ENCODE measurements at regions not wholly inside any gene's neighbourhood (a gene's known extent, or its start where the extent isn't known, plus 50 kb on each side); places are given as distances from the start of the nearest gene placed in this dataset.

- Histone ChIP-seq H3K4me2 (ENCODE audit: insufficient read depth in 1 of 2, low read depth in 2 of 2, low read length in 2 of 2) (no peak overlapping the region), H2AK5ac (ENCODE audit: low read depth, low read length) (no peak overlapping the region), H3K36me3 (ENCODE audit: control insufficient read depth in 2 of 4, insufficient read depth in 4 of 4, low read length in 3 of 4) (no peaks in the 10 kb centered on the region), H3K23ac (ENCODE audit: insufficient read length) (no peak overlapping the region), H4K8ac (ENCODE audit: extremely low read depth, insufficient read depth, low read length) (no peak overlapping the region), H3K9me3 (ENCODE audit: insufficient read depth in 2 of 2, low read depth in 1 of 2, low read length in 1 of 2) (peaks cover 13 to 19% of the 10 kb centered on the region in 2 experiments), H3K4me1 (replicated peaks in 1 of 4; ENCODE audit: control insufficient read depth in 3 of 4, insufficient read depth in 4 of 4, low read length in 3 of 4) (no peaks in the 10 kb centered on the region), H3K4me3 (ENCODE audit: extremely low read depth in 1 of 4, insufficient read depth in 2 of 4, low read depth in 3 of 4, low read length in 4 of 4) (no peak overlapping the region), H3K14ac (ENCODE audit: insufficient read length) (no peak overlapping the region), H3K27me3 (replicated peaks in 1 of 4; ENCODE audit: control insufficient read depth in 3 of 4, extremely low read depth in 1 of 4, insufficient read depth in 3 of 4, low read length in 3 of 4) (no peaks in the 10 kb centered on the region), H4K20me1 (replicated peaks in 1 of 2; ENCODE audit: control insufficient read depth in 1 of 2, insufficient read depth in 2 of 2, low read length in 2 of 2) (no peaks in the 10 kb centered on the region), H2BK12ac (ENCODE audit: low read depth, low read length) (no peak overlapping the region), H3K23me2 (ENCODE audit: low read depth, low read length) (no peaks in the 10 kb centered on the region), H3K4ac (replicated peaks; ENCODE audit: insufficient read length, low read depth, low read length) (no peak overlapping the region), H2AFZ (ENCODE audit: low read length) (no peak overlapping the region), H3K27ac (ENCODE audit: low read depth, low read length) (no peak overlapping the region), H3K79me1 (ENCODE audit: low read depth, low read length) (no peaks in the 10 kb centered on the region), H3K9ac (replicated peaks in 1 of 4; ENCODE audit: extremely low read depth in 1 of 4, low read depth in 3 of 4, low read length in 3 of 4) (no peak overlapping the region), H4K5ac (ENCODE audit: insufficient read length, low read depth, low read length) (no peak overlapping the region), H3K79me2 (ENCODE audit: control insufficient read depth in 1 of 2, insufficient read depth in 2 of 2, low read length in 2 of 2) (no peaks in the 10 kb centered on the region), H3K18ac (ENCODE audit: extremely low read depth, low read length) (no peak overlapping the region), H2BK20ac (ENCODE audit: low read length) (no peak overlapping the region), H2BK5ac (ENCODE audit: low read depth, low read length) (no peak overlapping the region), H2BK15ac (ENCODE audit: low read length) (no peak overlapping the region), H2BK120ac (replicated peaks; ENCODE audit: low read depth, low read length) (no peak overlapping the region), H3K56ac (replicated peaks; ENCODE audit: insufficient read length, low read depth, low read length) (no peak overlapping the region), H4K91ac (replicated peaks; ENCODE audit: insufficient read length, low read length) (no peak overlapping the region)
- DNase-seq (ENCODE audit: low read depth in 1 of 2, low spot score in 2 of 2) (no peak), FAIRE-seq (no peak)
- ChIA-PET POLR2A (ENCODE audit: partially characterized antibody) (no interaction called here), CTCF (ENCODE audit: partially characterized antibody) (no interaction called here)
- TF ChIP-seq SAP30 (IDR thresholded peaks at IDR 0.05; ENCODE audit: insufficient read depth, insufficient replicate concordance, low read length) (no peak), HDAC6 (IDR thresholded peaks at IDR 0.05; ENCODE audit: low read depth, low read length) (no peak), GTF2F1 (IDR thresholded peaks at IDR 0.05; ENCODE audit: borderline replicate concordance, low read depth, low read length) (no peak), SIN3A (conservative IDR thresholded peaks at IDR 0.05 in 1 of 2, IDR thresholded peaks at IDR 0.05 in 1 of 2; ENCODE audit: low read depth in 1 of 2, low read length in 2 of 2) (no peak), POLR2A (IDR thresholded peaks at IDR 0.05; ENCODE audit: control extremely low read depth in 1 of 2, low read depth in 2 of 2, low read length in 2 of 2) (no peak), SP2 (IDR thresholded peaks at IDR 0.05; ENCODE audit: low read length) (no peak), BACH1 (IDR thresholded peaks at IDR 0.05; ENCODE audit: low read length) (no peak)
Measured at GRCh38 chr5:63794296-63794695, 167.9 kb downstream of the HTR1A start.

Data from H1 (cell line).